Chondrocyte (in vitro differentiated cells): ENCODE measurements at regions not wholly inside any gene's neighbourhood (a gene's known extent, or its start where the extent isn't known, plus 50 kb on each side); places are given as distances from the start of the nearest gene placed in this dataset.
A peak's percentile ranks its signal among the peaks of the same experiment; 100 is the strongest.

Experiments used
- DNase-seq: peaks from one replicate; pipeline ENCODE4 v3.0.0; 2021; ENCODE audit warnings: mixed read lengths, low spot score
- H3K27ac Mint-ChIP-seq: one replicate; pipeline ENCODE4 v1.8.0; 2021; ENCODE audit warnings: mild to moderate bottlenecking, moderate library complexity, mixed read lengths; ENCODE audit not compliant: unreplicated experiment
- H3K27me3 Mint-ChIP-seq: 2 replicates; pipeline ENCODE4 v1.8.0; 2021; ENCODE audit warnings: low read depth, mixed read lengths
- H3K36me3 Mint-ChIP-seq: 2 replicates; pipeline ENCODE4 v1.8.0; 2021; ENCODE audit warnings: low read depth, mixed read lengths
- H3K4me1 Mint-ChIP-seq: 2 replicates; pipeline ENCODE4 v1.8.0; 2021; ENCODE audit warnings: low read depth, mild to moderate bottlenecking, mixed read lengths
- H3K4me3 Mint-ChIP-seq: one replicate; pipeline ENCODE4 v1.8.0; 2021; ENCODE audit warnings: mild to moderate bottlenecking, moderate library complexity, mixed read lengths; ENCODE audit not compliant: unreplicated experiment
- H3K9me3 Mint-ChIP-seq: 2 replicates; pipeline ENCODE4 v1.8.0; 2021; ENCODE audit warnings: low read depth, mixed read lengths
- TF ChIP-seq, protein P1 (sequence below): fragments of 200-600 bp; sonication (generic); IDR thresholded peaks from 2 replicates; pipeline ENCODE4 v1.5.0; 2021; ENCODE audit warnings: antibody characterized with exemption, mild to moderate bottlenecking, moderate library complexity

DNA sequence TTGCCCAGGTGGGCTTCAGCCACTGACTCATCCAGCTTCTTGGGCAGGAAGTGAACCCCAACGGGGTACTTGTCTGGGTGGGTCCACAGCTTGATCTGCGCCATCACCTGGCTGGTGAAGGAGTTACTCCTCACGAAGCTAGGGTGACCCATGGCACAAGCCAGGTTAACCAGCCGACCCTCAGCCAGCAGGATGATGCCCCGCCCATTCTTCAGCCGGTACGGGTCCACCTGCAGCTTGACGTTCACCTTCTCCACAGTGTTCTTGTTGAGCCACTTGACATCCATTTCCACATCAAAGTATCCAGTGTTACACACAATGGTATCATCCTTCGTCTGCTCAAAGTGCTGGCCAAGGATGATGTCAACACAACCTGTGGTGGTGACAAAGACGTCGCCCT, 121.3 kb upstream of the NXPH2 start:
- TF ChIP-seq, protein P1, sequence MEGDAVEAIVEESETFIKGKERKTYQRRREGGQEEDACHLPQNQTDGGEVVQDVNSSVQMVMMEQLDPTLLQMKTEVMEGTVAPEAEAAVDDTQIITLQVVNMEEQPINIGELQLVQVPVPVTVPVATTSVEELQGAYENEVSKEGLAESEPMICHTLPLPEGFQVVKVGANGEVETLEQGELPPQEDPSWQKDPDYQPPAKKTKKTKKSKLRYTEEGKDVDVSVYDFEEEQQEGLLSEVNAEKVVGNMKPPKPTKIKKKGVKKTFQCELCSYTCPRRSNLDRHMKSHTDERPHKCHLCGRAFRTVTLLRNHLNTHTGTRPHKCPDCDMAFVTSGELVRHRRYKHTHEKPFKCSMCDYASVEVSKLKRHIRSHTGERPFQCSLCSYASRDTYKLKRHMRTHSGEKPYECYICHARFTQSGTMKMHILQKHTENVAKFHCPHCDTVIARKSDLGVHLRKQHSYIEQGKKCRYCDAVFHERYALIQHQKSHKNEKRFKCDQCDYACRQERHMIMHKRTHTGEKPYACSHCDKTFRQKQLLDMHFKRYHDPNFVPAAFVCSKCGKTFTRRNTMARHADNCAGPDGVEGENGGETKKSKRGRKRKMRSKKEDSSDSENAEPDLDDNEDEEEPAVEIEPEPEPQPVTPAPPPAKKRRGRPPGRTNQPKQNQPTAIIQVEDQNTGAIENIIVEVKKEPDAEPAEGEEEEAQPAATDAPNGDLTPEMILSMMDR = no peak
- Mint-ChIP-seq H3K9me3 (no peaks in the 10 kb centered on the region), H3K36me3 (no peaks in the 10 kb centered on the region), H3K27me3 (peaks cover 8% of the 10 kb centered on the region), H3K27ac (no peak overlapping the region), H3K4me1 (no peaks in the 10 kb centered on the region), H3K4me3 (no peak overlapping the region)
- DNase-seq = no peak

DNA sequence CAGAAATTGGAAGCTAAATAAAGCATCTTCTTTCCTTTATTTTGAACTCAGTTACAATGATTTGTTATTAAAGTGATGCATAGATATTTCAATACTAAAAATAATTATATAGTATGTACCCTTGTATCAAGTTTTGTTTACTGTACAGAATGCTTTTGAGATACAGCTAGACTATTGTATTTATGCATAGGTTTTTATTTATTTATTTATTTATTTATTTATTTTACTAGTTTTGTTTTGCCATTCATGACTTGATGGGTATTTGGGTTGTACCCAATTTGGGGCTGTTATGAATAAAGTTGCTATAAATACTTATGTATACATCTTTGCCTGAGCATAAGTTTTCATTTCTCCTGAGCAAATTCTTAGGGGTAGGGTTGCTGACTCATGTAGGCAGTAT, 118.7 kb upstream of the NXPH2 start:
- Mint-ChIP-seq H3K9me3 (no peaks in the 10 kb centered on the region), H3K27me3 (peaks cover 13% of the 10 kb centered on the region), H3K27ac (no peak overlapping the region), H3K36me3 (no peaks in the 10 kb centered on the region), H3K4me3 (no peak overlapping the region), H3K4me1 (no peaks in the 10 kb centered on the region)
- TF ChIP-seq, protein P1 = no peak
- DNase-seq = no peak

GRCh38 chr2:138897274-138897673, 117.1 kb upstream of the NXPH2 start:
- Mint-ChIP-seq H3K36me3 (no peaks in the 10 kb centered on the region), H3K27ac (no peak overlapping the region), H3K4me3 (no peak overlapping the region), H3K9me3 (no peaks in the 10 kb centered on the region), H3K4me1 (no peaks in the 10 kb centered on the region), H3K27me3 (peaks cover 17% of the 10 kb centered on the region)
- TF ChIP-seq, protein P1 = no peak
- DNase-seq = peak; percentile 67

DNA sequence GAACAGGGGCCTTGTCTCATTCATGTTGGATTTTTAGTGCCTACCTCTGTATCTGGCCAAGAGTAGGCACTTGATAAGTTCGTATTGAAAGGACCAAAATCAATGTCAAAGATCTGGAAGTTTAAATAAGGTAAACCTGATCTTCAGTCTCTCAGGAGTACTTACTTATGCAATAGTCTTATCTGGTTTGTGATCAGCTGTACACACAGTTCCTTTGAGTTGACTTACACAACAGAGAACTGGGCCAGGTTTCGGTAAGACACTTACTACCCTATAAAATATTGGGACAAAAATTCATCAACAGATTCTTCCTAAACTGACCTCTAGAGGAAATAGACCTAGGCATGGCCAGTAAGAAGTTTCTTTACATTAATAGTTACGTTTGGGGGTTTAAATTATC, 113.6 kb upstream of the NXPH2 start:
- Mint-ChIP-seq H3K9me3 (no peaks in the 10 kb centered on the region), H3K27me3 (peaks cover 32% of the 10 kb centered on the region), H3K4me3 (no peak overlapping the region), H3K27ac (no peak overlapping the region), H3K36me3 (no peaks in the 10 kb centered on the region), H3K4me1 (no peaks in the 10 kb centered on the region)
- TF ChIP-seq, protein P1 = no peak
- no peak for DNase-seq

- Mint-ChIP-seq H3K27ac (no peak overlapping the region), H3K4me1 (no peaks in the 10 kb centered on the region), H3K4me3 (no peak overlapping the region), H3K9me3 (no peaks in the 10 kb centered on the region), H3K36me3 (no peaks in the 10 kb centered on the region), H3K27me3 (peaks cover 15% of the 10 kb centered on the region)
- no peak for DNase-seq
- TF ChIP-seq, protein P1 = no peak
Measured at GRCh38 chr2:138881126-138881525, 100.9 kb upstream of the NXPH2 start.
